ENCODE measurements at regions not wholly inside any gene's neighbourhood (a gene's known extent, or its start where the extent isn't known, plus 50 kb on each side); places are given as distances from the start of the nearest gene placed in this dataset.
A peak's percentile ranks its signal among the peaks of the same experiment; 100 is the strongest.

GRCh38 chr18:34023471-34023870 is 201.2 kb downstream of the NOL4 start:
- no peak overlapping the region for H3K4me2 ChIP-seq (ENCODE audit: low read length, poor library complexity, severe bottlenecking)
- no peaks in the 10 kb centered on the region for H3K27me3 ChIP-seq (ENCODE audit: control insufficient read depth in 1 of 2, insufficient read depth in 1 of 2, low read length in 2 of 2)
- no peaks in the 10 kb centered on the region for H3K9me3 ChIP-seq (ENCODE audit: control insufficient read depth, low read length)
- H3K9ac ChIP-seq (ENCODE audit: low read length) = no peak overlapping the region
- no peak overlapping the region for H3K27ac ChIP-seq (ENCODE audit: low read length, poor library complexity, severe bottlenecking)
- 58% methylated on average over 3 of the region's 4 CpGs for WGBS
- H2AK5ac ChIP-seq (ENCODE audit: low read length, severe bottlenecking) = no peak overlapping the region
- no peak overlapping the region for H3K18ac ChIP-seq (ENCODE audit: low read depth in 1 of 2, low read length in 2 of 2)
- peaks cover 2% of the 10 kb centered on the region for H3K4me1 ChIP-seq (ENCODE audit: control insufficient read depth, insufficient read depth, low read depth, low read length)
- H3K36me3 ChIP-seq (ENCODE audit: control insufficient read depth in 1 of 2, insufficient read depth in 2 of 2, low read depth in 1 of 2, low read length in 2 of 2) = no peaks in the 10 kb centered on the region
- no peak overlapping the region for H3K4me3 ChIP-seq (ENCODE audit: insufficient read depth in 1 of 2, low read depth in 1 of 2, low read length in 2 of 2)
- H4K91ac ChIP-seq (ENCODE audit: low read length) = no peak overlapping the region
- no peak overlapping the region for H2BK5ac ChIP-seq (ENCODE audit: low read depth, low read length, poor library complexity, severe bottlenecking)
- H2AFZ ChIP-seq (ENCODE audit: low read depth, low read length) = no peak overlapping the region
- H2BK120ac ChIP-seq (ENCODE audit: low read depth, low read length) = no peak overlapping the region
- no peak overlapping the region for H3K14ac ChIP-seq (ENCODE audit: low read length in 2 of 2)
- H4K8ac ChIP-seq (ENCODE audit: low read length) = no peak overlapping the region
- H3K23ac ChIP-seq (ENCODE audit: low read length in 2 of 2) = no peak overlapping the region
- H3K4ac ChIP-seq (ENCODE audit: low read depth in 1 of 2, low read length in 2 of 2) = no peak overlapping the region
- H3K79me1 ChIP-seq (replicated peaks; ENCODE audit: low read length, poor library complexity, severe bottlenecking) = no peaks in the 10 kb centered on the region
- DNase-seq = peak; percentile 3
- H2BK12ac ChIP-seq (ENCODE audit: low read length in 2 of 2) = no peak overlapping the region
- H2BK15ac ChIP-seq (ENCODE audit: low read depth, poor library complexity, severe bottlenecking) = no peak overlapping the region

DNA sequence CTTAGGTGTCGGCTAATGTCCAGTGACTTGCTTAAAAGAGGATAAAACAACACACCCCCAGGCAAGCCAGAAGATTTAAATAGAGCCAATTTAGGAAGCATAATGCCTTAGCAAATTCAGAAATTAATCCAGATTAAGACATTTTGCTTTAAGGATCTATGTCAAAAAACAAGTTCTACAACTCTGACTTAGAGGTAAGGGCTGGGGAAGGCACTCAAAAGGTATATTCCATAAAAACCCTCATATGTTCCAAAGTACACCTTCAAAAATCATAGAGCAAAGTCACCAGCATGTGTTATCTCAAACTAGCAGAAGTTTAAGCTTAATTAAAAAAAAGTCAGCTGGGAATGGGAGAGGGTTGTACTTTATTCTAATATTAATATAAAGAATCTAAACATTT is 206.4 kb downstream of the NOL4 start:
- Histone ChIP-seq H3K79me1 (replicated peaks; ENCODE audit: low read length, poor library complexity, severe bottlenecking) (no peaks in the 10 kb centered on the region), H4K91ac (ENCODE audit: low read length) (no peak overlapping the region), H3K4me2 (ENCODE audit: low read length, poor library complexity, severe bottlenecking) (no peak overlapping the region), H2BK12ac (ENCODE audit: low read length in 2 of 2) (no peak overlapping the region), H2AFZ (ENCODE audit: low read depth, low read length) (no peak overlapping the region), H3K27me3 (ENCODE audit: control insufficient read depth in 1 of 2, insufficient read depth in 1 of 2, low read length in 2 of 2) (no peaks in the 10 kb centered on the region), H2BK5ac (ENCODE audit: low read depth, low read length, poor library complexity, severe bottlenecking) (no peak overlapping the region), H3K9ac (ENCODE audit: low read length) (no peak overlapping the region), H3K9me3 (ENCODE audit: control insufficient read depth, low read length) (no peaks in the 10 kb centered on the region), H3K18ac (ENCODE audit: low read depth in 1 of 2, low read length in 2 of 2) (no peak overlapping the region), H3K27ac (ENCODE audit: low read length, poor library complexity, severe bottlenecking) (no peak overlapping the region), H2BK120ac (ENCODE audit: low read depth, low read length) (no peak overlapping the region), H3K36me3 (ENCODE audit: control insufficient read depth in 1 of 2, insufficient read depth in 2 of 2, low read depth in 1 of 2, low read length in 2 of 2) (no peaks in the 10 kb centered on the region), H3K14ac (ENCODE audit: low read length in 2 of 2) (no peak overlapping the region), H4K8ac (ENCODE audit: low read length) (no peak overlapping the region), H3K4ac (ENCODE audit: low read depth in 1 of 2, low read length in 2 of 2) (no peak overlapping the region), H3K4me3 (ENCODE audit: insufficient read depth in 1 of 2, low read depth in 1 of 2, low read length in 2 of 2) (no peak overlapping the region), H3K23ac (ENCODE audit: low read length in 2 of 2) (no peak overlapping the region), H2AK5ac (ENCODE audit: low read length, severe bottlenecking) (no peak overlapping the region), H2BK15ac (ENCODE audit: low read depth, poor library complexity, severe bottlenecking) (no peak overlapping the region), H3K4me1 (ENCODE audit: control insufficient read depth, insufficient read depth, low read depth, low read length) (peaks cover under 1% of the 10 kb centered on the region)
- DNase-seq = no peak
- WGBS = 100% methylated on average over 1 of the region's 1 CpG

- Histone ChIP-seq H3K9me3 (ENCODE audit: control insufficient read depth, low read length) (peaks cover 3% of the 10 kb centered on the region), H2AFZ (ENCODE audit: low read depth, low read length) (no peak overlapping the region), H3K36me3 (ENCODE audit: control insufficient read depth in 1 of 2, insufficient read depth in 2 of 2, low read depth in 1 of 2, low read length in 2 of 2) (no peaks in the 10 kb centered on the region), H3K14ac (ENCODE audit: low read length in 2 of 2) (no peak overlapping the region), H3K4me2 (ENCODE audit: low read length, poor library complexity, severe bottlenecking) (no peak overlapping the region), H3K18ac (ENCODE audit: low read depth in 1 of 2, low read length in 2 of 2) (no peak overlapping the region), H4K91ac (ENCODE audit: low read length) (no peak overlapping the region), H3K4me3 (ENCODE audit: insufficient read depth in 1 of 2, low read depth in 1 of 2, low read length in 2 of 2) (no peak overlapping the region), H3K27ac (ENCODE audit: low read length, poor library complexity, severe bottlenecking) (no peak overlapping the region), H3K4me1 (ENCODE audit: control insufficient read depth, insufficient read depth, low read depth, low read length) (no peaks in the 10 kb centered on the region), H2BK12ac (ENCODE audit: low read length in 2 of 2) (no peak overlapping the region), H3K23ac (ENCODE audit: low read length in 2 of 2) (no peak overlapping the region), H2BK15ac (ENCODE audit: low read depth, poor library complexity, severe bottlenecking) (no peak overlapping the region), H2BK120ac (ENCODE audit: low read depth, low read length) (no peak overlapping the region), H3K9ac (ENCODE audit: low read length) (no peak overlapping the region), H4K8ac (ENCODE audit: low read length) (no peak overlapping the region), H3K79me1 (replicated peaks; ENCODE audit: low read length, poor library complexity, severe bottlenecking) (no peaks in the 10 kb centered on the region), H3K27me3 (ENCODE audit: control insufficient read depth in 1 of 2, insufficient read depth in 1 of 2, low read length in 2 of 2) (no peaks in the 10 kb centered on the region), H2AK5ac (ENCODE audit: low read length, severe bottlenecking) (no peak overlapping the region), H2BK5ac (ENCODE audit: low read depth, low read length, poor library complexity, severe bottlenecking) (no peak overlapping the region), H3K4ac (ENCODE audit: low read depth in 1 of 2, low read length in 2 of 2) (no peak overlapping the region)
- WGBS = 29% methylated on average over 1 of the region's 1 CpG
- DNase-seq = no peak
Measured at GRCh38 chr18:34003687-34004086, 221.0 kb downstream of the NOL4 start.

GRCh38 chr18:34002130-34002529 is 222.6 kb downstream of the NOL4 start:
- Histone ChIP-seq H3K4ac (ENCODE audit: low read depth in 1 of 2, low read length in 2 of 2) (no peak overlapping the region), H3K36me3 (ENCODE audit: control insufficient read depth in 1 of 2, insufficient read depth in 2 of 2, low read depth in 1 of 2, low read length in 2 of 2) (no peaks in the 10 kb centered on the region), H3K18ac (ENCODE audit: low read depth in 1 of 2, low read length in 2 of 2) (no peak overlapping the region), H2AFZ (ENCODE audit: low read depth, low read length) (no peak overlapping the region), H3K4me1 (ENCODE audit: control insufficient read depth, insufficient read depth, low read depth, low read length) (no peaks in the 10 kb centered on the region), H3K79me1 (replicated peaks; ENCODE audit: low read length, poor library complexity, severe bottlenecking) (no peaks in the 10 kb centered on the region), H4K91ac (ENCODE audit: low read length) (no peak overlapping the region), H3K4me3 (ENCODE audit: insufficient read depth in 1 of 2, low read depth in 1 of 2, low read length in 2 of 2) (no peak overlapping the region), H2BK12ac (ENCODE audit: low read length in 2 of 2) (no peak overlapping the region), H2BK5ac (ENCODE audit: low read depth, low read length, poor library complexity, severe bottlenecking) (no peak overlapping the region), H2BK15ac (ENCODE audit: low read depth, poor library complexity, severe bottlenecking) (no peak overlapping the region), H3K4me2 (ENCODE audit: low read length, poor library complexity, severe bottlenecking) (no peak overlapping the region), H3K9me3 (ENCODE audit: control insufficient read depth, low read length) (peaks cover 4% of the 10 kb centered on the region), H4K8ac (ENCODE audit: low read length) (no peak overlapping the region), H3K9ac (ENCODE audit: low read length) (no peak overlapping the region), H2AK5ac (ENCODE audit: low read length, severe bottlenecking) (no peak overlapping the region), H2BK120ac (ENCODE audit: low read depth, low read length) (no peak overlapping the region), H3K23ac (ENCODE audit: low read length in 2 of 2) (no peak overlapping the region), H3K14ac (ENCODE audit: low read length in 2 of 2) (no peak overlapping the region), H3K27me3 (ENCODE audit: control insufficient read depth in 1 of 2, insufficient read depth in 1 of 2, low read length in 2 of 2) (no peaks in the 10 kb centered on the region), H3K27ac (ENCODE audit: low read length, poor library complexity, severe bottlenecking) (no peak overlapping the region)
- no peak for DNase-seq
- 68% methylated on average over 1 of the region's 1 CpG for WGBS

Data from mesenchymal stem cell (in vitro differentiated cells and primary cell).